ENCODE measurements at regions not wholly inside any gene's neighbourhood (a gene's known extent, or its start where the extent isn't known, plus 50 kb on each side); places are given as distances from the start of the nearest gene placed in this dataset.

DNA sequence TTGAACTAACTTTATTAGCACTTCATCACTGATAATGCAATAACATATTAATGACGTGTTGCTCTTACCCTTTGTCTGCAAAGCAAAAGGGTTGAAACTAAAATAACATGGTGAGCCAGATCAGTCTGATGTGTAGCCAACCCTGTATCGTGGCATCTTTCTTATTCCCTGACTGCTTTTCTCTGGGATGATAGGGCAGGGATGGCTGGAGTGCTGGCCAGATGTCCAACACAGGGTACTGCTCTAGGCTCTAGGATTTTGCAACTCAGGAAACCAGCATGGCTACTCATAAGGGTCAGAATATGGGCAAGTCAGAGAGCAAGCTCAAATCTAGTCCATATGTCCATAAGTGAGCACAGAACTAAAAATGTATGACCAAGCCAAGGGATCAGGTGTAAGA lies 129.1 kb downstream of the SLC17A6 start:
- TF ChIP-seq, protein P1, sequence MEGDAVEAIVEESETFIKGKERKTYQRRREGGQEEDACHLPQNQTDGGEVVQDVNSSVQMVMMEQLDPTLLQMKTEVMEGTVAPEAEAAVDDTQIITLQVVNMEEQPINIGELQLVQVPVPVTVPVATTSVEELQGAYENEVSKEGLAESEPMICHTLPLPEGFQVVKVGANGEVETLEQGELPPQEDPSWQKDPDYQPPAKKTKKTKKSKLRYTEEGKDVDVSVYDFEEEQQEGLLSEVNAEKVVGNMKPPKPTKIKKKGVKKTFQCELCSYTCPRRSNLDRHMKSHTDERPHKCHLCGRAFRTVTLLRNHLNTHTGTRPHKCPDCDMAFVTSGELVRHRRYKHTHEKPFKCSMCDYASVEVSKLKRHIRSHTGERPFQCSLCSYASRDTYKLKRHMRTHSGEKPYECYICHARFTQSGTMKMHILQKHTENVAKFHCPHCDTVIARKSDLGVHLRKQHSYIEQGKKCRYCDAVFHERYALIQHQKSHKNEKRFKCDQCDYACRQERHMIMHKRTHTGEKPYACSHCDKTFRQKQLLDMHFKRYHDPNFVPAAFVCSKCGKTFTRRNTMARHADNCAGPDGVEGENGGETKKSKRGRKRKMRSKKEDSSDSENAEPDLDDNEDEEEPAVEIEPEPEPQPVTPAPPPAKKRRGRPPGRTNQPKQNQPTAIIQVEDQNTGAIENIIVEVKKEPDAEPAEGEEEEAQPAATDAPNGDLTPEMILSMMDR (IDR thresholded peaks at IDR 0.05) = no peak
- ATAC-seq (no peak), DNase-seq (no peak)
- no peak overlapping the region for H3K4me3 ChIP-seq
- H3K27ac ChIP-seq = no peak overlapping the region
- H3K4me1 ChIP-seq = no peaks in the 10 kb centered on the region
- intact Hi-C loops (cut with DNase I) = no loop called here
- H3K9me3 ChIP-seq = no peaks in the 10 kb centered on the region
- no peaks in the 10 kb centered on the region for H3K27me3 ChIP-seq (ENCODE audit: low read depth)
- no peaks in the 10 kb centered on the region for H3K36me3 ChIP-seq

DNA sequence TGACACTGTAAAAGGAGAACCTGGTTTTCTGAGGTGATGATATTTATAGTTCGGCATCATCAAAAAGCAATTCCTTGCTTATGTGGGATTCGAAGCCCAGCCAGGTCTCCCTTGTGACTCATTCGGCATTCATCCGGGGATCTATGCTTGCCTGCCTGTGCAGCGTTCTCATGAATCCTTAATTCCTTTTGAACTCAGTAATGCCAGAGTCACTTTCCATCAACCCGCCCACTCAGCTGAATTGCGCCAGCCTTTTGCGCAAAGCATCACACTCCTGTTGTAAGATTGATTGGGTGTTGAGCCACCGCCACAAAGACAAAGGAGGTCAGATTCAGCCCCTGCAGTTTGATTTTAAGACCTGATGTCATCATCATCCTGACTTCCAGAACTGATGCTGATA lies 128.6 kb downstream of the SLC17A6 start:
- DNase-seq (no peak), ATAC-seq (no peak)
- H3K27ac ChIP-seq = no peak overlapping the region
- TF ChIP-seq, protein P1 (IDR thresholded peaks at IDR 0.05) = no peak
- no peaks in the 10 kb centered on the region for H3K9me3 ChIP-seq
- intact Hi-C loops (cut with DNase I) = no loop called here
- H3K4me1 ChIP-seq = no peaks in the 10 kb centered on the region
- no peak overlapping the region for H3K4me3 ChIP-seq
- no peaks in the 10 kb centered on the region for H3K27me3 ChIP-seq (ENCODE audit: low read depth)
- no peaks in the 10 kb centered on the region for H3K36me3 ChIP-seq

DNA sequence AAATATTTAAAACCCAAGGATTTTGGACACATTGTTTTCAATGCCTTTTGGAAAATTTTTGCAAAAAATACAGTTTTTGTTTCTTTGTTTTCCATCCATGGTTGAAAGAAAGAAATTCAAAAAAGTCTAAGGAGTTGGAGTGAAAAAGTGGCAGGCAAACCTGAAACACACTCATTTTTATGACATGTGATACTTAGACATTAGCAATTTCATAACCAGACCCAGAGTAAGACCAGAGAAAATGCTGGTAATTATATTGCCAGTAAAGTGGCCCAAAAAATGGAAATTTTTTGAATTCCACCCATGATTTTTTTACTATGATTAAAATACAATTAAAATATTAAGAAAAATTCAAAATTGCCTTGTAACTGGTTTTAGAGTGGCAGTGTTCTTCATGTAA lies 128.2 kb downstream of the SLC17A6 start:
- no peak overlapping the region for H3K27ac ChIP-seq
- no peak overlapping the region for H3K4me3 ChIP-seq
- DNase-seq (no peak), ATAC-seq (no peak)
- H3K36me3 ChIP-seq = no peaks in the 10 kb centered on the region
- intact Hi-C loops (cut with DNase I) = no loop called here
- H3K9me3 ChIP-seq = no peaks in the 10 kb centered on the region
- no peaks in the 10 kb centered on the region for H3K4me1 ChIP-seq
- H3K27me3 ChIP-seq (ENCODE audit: low read depth) = no peaks in the 10 kb centered on the region
- TF ChIP-seq, protein P1 (IDR thresholded peaks at IDR 0.05) = no peak

DNA sequence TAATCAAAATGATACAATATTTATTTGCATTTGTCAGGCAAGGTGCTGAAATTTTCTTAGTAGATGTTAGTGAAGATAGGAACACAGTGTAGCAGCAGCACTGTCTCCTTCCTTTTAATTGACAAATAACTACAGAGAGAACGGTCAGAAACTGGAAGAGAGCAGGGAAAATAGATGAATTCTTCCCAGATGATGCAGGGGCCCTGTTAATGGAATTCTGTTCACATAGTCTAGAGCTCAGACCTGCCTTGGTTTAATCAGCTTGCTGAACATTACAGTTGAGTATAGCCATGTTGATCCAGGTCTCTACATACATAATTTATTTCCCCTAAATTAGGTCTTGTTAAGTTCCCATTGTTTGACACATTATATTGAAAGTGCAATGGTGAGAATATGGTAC lies 127.4 kb downstream of the SLC17A6 start:
- no peaks in the 10 kb centered on the region for H3K36me3 ChIP-seq
- no peak for ATAC-seq
- intact Hi-C loops (cut with DNase I) = no loop called here
- H3K4me1 ChIP-seq = no peaks in the 10 kb centered on the region
- H3K27ac ChIP-seq = no peak overlapping the region
- H3K27me3 ChIP-seq (ENCODE audit: low read depth) = no peaks in the 10 kb centered on the region
- no peak for DNase-seq
- no peak overlapping the region for H3K4me3 ChIP-seq
- TF ChIP-seq, protein P1 (IDR thresholded peaks at IDR 0.05) = no peak
- no peaks in the 10 kb centered on the region for H3K9me3 ChIP-seq

DNA sequence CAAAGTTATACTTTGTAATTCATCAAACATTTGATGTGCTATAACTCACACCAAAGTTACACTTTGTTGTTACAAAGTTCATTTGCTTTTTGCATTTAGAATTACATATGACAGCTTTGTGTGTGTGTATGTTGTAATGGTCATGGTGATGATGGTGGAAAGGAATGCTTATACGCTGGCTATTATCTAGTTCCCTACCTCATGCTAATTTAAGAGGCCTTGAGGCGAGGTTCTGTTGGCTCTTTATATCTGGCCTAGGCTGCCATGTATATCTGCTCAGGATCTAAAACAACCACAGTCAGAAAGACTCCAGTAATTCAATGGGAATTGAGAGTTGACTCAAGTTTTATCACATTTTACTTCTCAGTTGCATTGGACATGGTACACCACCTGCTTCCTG lies 123.4 kb downstream of the SLC17A6 start:
- H3K4me1 ChIP-seq = no peaks in the 10 kb centered on the region
- no peaks in the 10 kb centered on the region for H3K27me3 ChIP-seq (ENCODE audit: low read depth)
- H3K27ac ChIP-seq = no peak overlapping the region
- DNase-seq = no peak
- no peaks in the 10 kb centered on the region for H3K9me3 ChIP-seq
- no peak overlapping the region for H3K4me3 ChIP-seq
- intact Hi-C loops (cut with DNase I) = no loop called here
- H3K36me3 ChIP-seq = no peaks in the 10 kb centered on the region
- no peak for ATAC-seq
- TF ChIP-seq, protein P1 (IDR thresholded peaks at IDR 0.05) = no peak

DNA sequence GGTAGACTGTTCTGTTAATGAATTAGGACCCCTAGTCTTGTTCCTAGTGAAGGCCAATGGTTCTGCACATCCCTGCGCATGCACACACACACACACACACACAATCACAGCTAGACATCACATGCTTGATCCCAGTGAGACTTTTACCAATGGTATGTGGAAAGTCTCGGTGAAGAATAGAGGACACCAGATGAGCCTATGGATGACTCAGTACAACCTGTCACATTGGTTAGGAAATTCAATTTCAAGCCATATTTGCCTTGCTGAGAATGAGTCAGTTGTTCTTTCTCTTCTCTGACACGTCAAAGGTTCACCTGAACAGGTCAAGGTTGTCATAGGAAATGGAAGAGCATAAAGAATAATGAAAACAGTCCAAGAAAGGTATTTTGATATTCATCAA lies 122.0 kb downstream of the SLC17A6 start:
- intact Hi-C loops (cut with DNase I) = no loop called here
- no peak for ATAC-seq
- TF ChIP-seq, protein P1 (IDR thresholded peaks at IDR 0.05) = no peak

More for the DNA sequence above, 122.0 kb downstream of the SLC17A6 start:
- no peaks in the 10 kb centered on the region for H3K9me3 ChIP-seq
- H3K4me1 ChIP-seq = no peaks in the 10 kb centered on the region
- no peak for DNase-seq
- no peak overlapping the region for H3K27ac ChIP-seq
- H3K27me3 ChIP-seq (ENCODE audit: low read depth) = no peaks in the 10 kb centered on the region
- H3K36me3 ChIP-seq = no peaks in the 10 kb centered on the region
- no peak overlapping the region for H3K4me3 ChIP-seq

Data from lower lobe of right lung (tissue), 2 donors.